Endothelial cell of umbilical vein (primary cell): ENCODE measurements at regions not wholly inside any gene's neighbourhood (a gene's known extent, or its start where the extent isn't known, plus 50 kb on each side); places are given as distances from the start of the nearest gene placed in this dataset.

Source experiments
- BruUV-seq: library from RNA; stranded (reverse); fragments of 400-500 nt; replicated peaks from 2 replicates; lab custom pipeline; 2021; lab: Mats Ljungman, UMichigan
- CTCF ChIA-PET: fragments of 300-600, 350-600 bp; sonication (Branson Sonifier 250); formaldehyde crosslinking; loops from one replicate; lab custom pipeline; 2021; ENCODE audit warnings: antibody characterized with exemption, inconsistent platforms; lab: Charles Lee
- POLR2A ChIA-PET: fragments of 300-600, 350-600 bp; sonication (Branson Sonifier 250); formaldehyde crosslinking; loops from one replicate; lab custom pipeline; 2021; ENCODE audit warnings: antibody characterized with exemption, inconsistent platforms; lab: Charles Lee
- DNase-seq: peaks from one replicate; pipeline ENCODE4 v3.0.0-alpha.2; 2011; ENCODE audit warnings: low read depth, low spot score
- FAIRE-seq: peaks from 2 replicates; lab custom pipeline; 2011; peaks lifted over from hg19 to GRCh38; lab: Jason Lieb, UNC
- H2AFZ ChIP-seq: 2 replicates; pipeline ENCODE4 v1.6.0; 2012; ENCODE audit warnings: low read depth, low read length, control low read depth, inconsistent platforms
- H3K27ac ChIP-seq: 2 replicates; pipeline ENCODE4 v1.5.1; 2011; ENCODE audit warnings: low read depth, mild to moderate bottlenecking, control low read depth, low read length, moderate library complexity; ENCODE audit not compliant: insufficient read depth
- H3K27me3 ChIP-seq, 2 experiments: 2 replicates each; pipeline versions ENCODE4 v1.6.0 to v1.6.1; 2011; ENCODE audit warnings: low read length in 2 of 2, mixed read lengths in 1 of 2; ENCODE audit not compliant: control insufficient read depth in 2 of 2, insufficient read depth in 2 of 2
- H3K36me3 ChIP-seq, 2 experiments: 2 replicates in 1 of 2; 3 replicates in 1 of 2; pipeline ENCODE4 v1.5.1; 2011; ENCODE audit warnings: low read length in 2 of 2, mild to moderate bottlenecking in 1 of 2, moderate library complexity in 1 of 2; ENCODE audit not compliant: control insufficient read depth in 2 of 2, insufficient read depth in 2 of 2; ENCODE audit errors: extremely low read depth in 1 of 2
- H3K4me1 ChIP-seq: 3 replicates; pipeline ENCODE4 v1.5.1; 2011; ENCODE audit warnings: mild to moderate bottlenecking, low read length; ENCODE audit not compliant: control insufficient read depth, insufficient read depth; ENCODE audit errors: extremely low read depth
- H3K4me2 ChIP-seq: 2 replicates; pipeline ENCODE4 v1.6.1; 2011; ENCODE audit warnings: low read length, control low read depth, mixed read lengths; ENCODE audit not compliant: insufficient read depth
- H3K4me3 ChIP-seq, 3 experiments: fragments of 200-600 bp in 1 of 3; sonication (generic), shearing (Covaris generic) in 1 of 3; replicated peaks in 1 of 3; 2 replicates each; pipeline ENCODE4 v1.5.1; 2011 to 2016; ENCODE audit warnings: control low read depth in 3 of 3, low read length in 3 of 3, mild to moderate bottlenecking in 2 of 3, inconsistent platforms in 1 of 3, low read depth in 1 of 3, moderate library complexity in 1 of 3; ENCODE audit not compliant: insufficient read depth in 1 of 3
- H3K79me2 ChIP-seq: 2 replicates; pipeline ENCODE4 v1.6.0; 2012; ENCODE audit warnings: low read length, inconsistent platforms; ENCODE audit not compliant: control insufficient read depth, insufficient read depth
- H3K9ac ChIP-seq: replicated peaks from 2 replicates; pipeline ENCODE3; 2011; ENCODE audit warnings: low read length, control low read depth; ENCODE audit not compliant: insufficient read depth; ENCODE audit errors: extremely low read depth
- H3K9me1 ChIP-seq: replicated peaks from 3 replicates; pipeline ENCODE4 v1.6.0; 2011; ENCODE audit warnings: mild to moderate bottlenecking, low read length; ENCODE audit not compliant: control insufficient read depth, insufficient read depth; ENCODE audit errors: extremely low read depth
- H3K9me3 ChIP-seq: replicated peaks from 2 replicates; pipeline ENCODE4 v1.5.1; 2012; ENCODE audit warnings: low read length, inconsistent platforms; ENCODE audit not compliant: control insufficient read depth, insufficient read depth
- H4K20me1 ChIP-seq: replicated peaks from 2 replicates; pipeline ENCODE3; 2011; ENCODE audit warnings: mild to moderate bottlenecking, low read length; ENCODE audit not compliant: control insufficient read depth, insufficient read depth; ENCODE audit errors: extremely low read depth
- CTCF ChIP-seq, 2 donors: IDR thresholded peaks; 1 replicate in 1 of 2; 2 replicates in 1 of 2; pipeline ENCODE4 v1.5.1; 2011; ENCODE audit warnings: low read length in 2 of 2, mild to moderate bottlenecking in 2 of 2, moderate library complexity in 2 of 2, control low read depth in 1 of 2, inconsistent platforms in 1 of 2, low read depth in 1 of 2; ENCODE audit not compliant: insufficient read depth in 1 of 2; ENCODE audit errors: extremely low read depth in 1 of 2
- EZH2 ChIP-seq: IDR thresholded peaks from 2 replicates; pipeline ENCODE4 v1.6.1; 2012; ENCODE audit warnings: borderline replicate concordance, low read depth, mild to moderate bottlenecking, moderate library complexity, low read length, inconsistent platforms; ENCODE audit not compliant: severe bottlenecking
- FOS ChIP-seq: IDR thresholded peaks from 2 replicates; pipeline ENCODE4 v1.6.1; 2011; ENCODE audit warnings: mild to moderate bottlenecking, low read length, moderate library complexity, borderline replicate concordance; ENCODE audit not compliant: insufficient read depth
- GATA2 ChIP-seq: IDR thresholded peaks from 2 replicates; pipeline ENCODE4 v1.7.0; 2011; ENCODE audit warnings: low read depth, mild to moderate bottlenecking, moderate library complexity, mixed read lengths, low read length; ENCODE audit not compliant: insufficient read length, insufficient read depth
- JUN ChIP-seq: IDR thresholded peaks from 2 replicates; pipeline ENCODE4 v1.6.1; 2011; ENCODE audit warnings: borderline replicate concordance, low read depth; ENCODE audit not compliant: insufficient read length, insufficient read depth
- MAX ChIP-seq: IDR thresholded peaks from 2 replicates; pipeline ENCODE4 v1.6.1; 2011; ENCODE audit not compliant: insufficient read depth, insufficient read length
- MYC ChIP-seq: IDR thresholded peaks from one replicate; pipeline ENCODE4 v1.6.1; 2011; ENCODE audit warnings: mild to moderate bottlenecking, low read depth, low read length
- POLR2A ChIP-seq: IDR thresholded peaks from 2 replicates; pipeline ENCODE4 v1.6.1; 2012; ENCODE audit warnings: low read depth, mild to moderate bottlenecking, control low read depth, low read length
- POLR2AphosphoS5 ChIP-seq: IDR thresholded peaks from 2 replicates; pipeline ENCODE4 v1.6.1; 2012; ENCODE audit warnings: low read depth, mild to moderate bottlenecking, control low read depth, low read length, moderate library complexity; ENCODE audit not compliant: insufficient read depth
- dilution Hi-C: fragments of 300-500 bp; cut with MboI; formaldehyde crosslinking; loops from one replicate; pipeline ENCODE4 v1.15.0; 2019; ENCODE audit warnings: low sequenced_read_pairs; ENCODE audit not compliant: extremely low pct_ligation_motif_present
- intact Hi-C: fragments of 100-400 bp; cut with micrococcal nuclease; formaldehyde crosslinking; loops from one replicate; pipeline ENCODE4 v1.10.0; 2022

GRCh38 chr1:234997201-234997895 lies 131.3 kb downstream of the TOMM20 start:
- ChIA-PET POLR2A (interaction anchor here (1.2 to 1.4 kb wide), 2 partner anchors 10 to 51 kb away, joined by 3 read pairs; no protein-coding TSS in a partner anchor), CTCF (interaction anchor here (0.7 to 2.3 kb wide), 13 partner anchors 10 to 400 kb away, joined by 3 to 11 read pairs (median 3); no protein-coding TSS in a partner anchor)
- Histone ChIP-seq H3K27me3 (no peaks in the 10 kb centered on the region), H3K4me3 (no peak overlapping the region), H2AFZ (no peak overlapping the region), H3K9ac (peak overlapping the region; percentile 89), H3K9me1 (no peaks in the 10 kb centered on the region), H3K4me2 (peak overlapping the region; percentile 39), H3K9me3 (no peaks in the 10 kb centered on the region), H3K4me1 (peaks cover 28% of the 10 kb centered on the region), H4K20me1 (no peaks in the 10 kb centered on the region), H3K79me2 (no peaks in the 10 kb centered on the region), H3K36me3 (no peaks in the 10 kb centered on the region), H3K27ac (peak overlapping the region; percentile 95)
- BruUV-seq = no TSS peak
- FAIRE-seq (peak; percentile 100), DNase-seq (peak; percentile 99)
- intact Hi-C loops (loop anchor here (1.0 to 2.0 kb wide), 14 partner anchors 10 to 498 kb away; no protein-coding TSS in a partner anchor), dilution Hi-C loops (loop anchor here (25.0 kb wide), 1 partner anchor 385 kb away; the partner anchor contains the start of gene IRF2BP2)
- TF ChIP-seq MAX (no peak), MYC (peak; percentile 36), CTCF (IDR thresholded peaks at IDR 0.05; ENCODE audit: extremely low read depth in 1 of 2, insufficient read depth in 1 of 2, low read depth in 1 of 2, low read length in 2 of 2) (no peak), FOS (peak; percentile 96), GATA2 (no peak), JUN (peak; percentile 93), EZH2 (no peak), POLR2AphosphoS5 (peak; percentile 98), POLR2A (peak; percentile 58)
